ENCODE measurements at regions not wholly inside any gene's neighbourhood (a gene's known extent, or its start where the extent isn't known, plus 50 kb on each side); places are given as distances from the start of the nearest gene placed in this dataset.

GRCh38 chr1:87685311-87686135 lies 356.8 kb downstream of the LMO4 start:
- TF ChIP-seq CTCF (IDR thresholded peaks at IDR 0.05 in 8 of 11, conservative IDR thresholded peaks at IDR 0.05 in 3 of 11) (no peak), POLR2A (IDR thresholded peaks at IDR 0.05) (no peak)
